GM18507 (cell line): ENCODE measurements at regions not wholly inside any gene's neighbourhood (a gene's known extent, or its start where the extent isn't known, plus 50 kb on each side); places are given as distances from the start of the nearest gene placed in this dataset.

Experiments used
- DNase-seq: peaks from one replicate; pipeline ENCODE4 v3.0.0; 2011; ENCODE audit warnings: low read depth; ENCODE audit not compliant: insufficient read length; ENCODE audit errors: extremely low spot score
- FAIRE-seq: peaks from 2 replicates; lab custom pipeline; 2011; peaks lifted over from hg19 to GRCh38; lab: Jason Lieb, UNC

GRCh38 chr6:98672681-98673475 lies 161.5 kb upstream of the POU3F2 start:
- FAIRE-seq (no peak), DNase-seq (no peak)

DNA sequence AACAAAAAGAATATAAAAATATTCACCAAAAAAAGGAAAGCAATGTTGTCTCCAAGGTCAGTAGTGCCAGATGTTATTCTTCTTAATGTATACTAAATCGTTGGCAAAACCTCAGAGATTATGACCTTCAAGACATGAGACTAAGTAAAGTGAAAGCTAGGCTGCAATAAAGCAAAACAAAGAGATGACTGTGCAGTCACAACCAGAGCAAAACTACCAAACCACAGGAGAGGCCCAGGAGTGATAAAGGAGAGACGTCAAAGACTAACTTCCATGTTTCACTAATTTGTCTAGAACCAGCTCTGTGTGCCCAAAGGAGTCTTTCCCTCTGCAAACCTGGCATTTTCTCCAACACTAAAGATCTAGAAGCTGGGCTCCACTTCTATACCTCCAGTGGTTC lies 155.9 kb upstream of the POU3F2 start:
- no peak for FAIRE-seq
- DNase-seq = no peak

- DNase-seq (no peak), FAIRE-seq (no peak)
These were observed 148.3 kb upstream of the POU3F2 start for GRCh38 chr6:98686008-98686601.

GRCh38 chr6:98687752-98688151 lies 146.6 kb upstream of the POU3F2 start:
- FAIRE-seq (no peak), DNase-seq (no peak)

- no peak for DNase-seq
- no peak for FAIRE-seq
These were observed 139.1 kb upstream of the POU3F2 start for GRCh38 chr6:98695091-98695801.

- DNase-seq (no peak), FAIRE-seq (no peak)
These were observed 123.0 kb upstream of the POU3F2 start for GRCh38 chr6:98711380-98711779.

GRCh38 chr6:98716341-98716740 lies 118.0 kb upstream of the POU3F2 start:
- DNase-seq = no peak
- no peak for FAIRE-seq

- no peak for FAIRE-seq
These were observed 117.0 kb upstream of the POU3F2 start for GRCh38 chr6:98717322-98717877.

DNA sequence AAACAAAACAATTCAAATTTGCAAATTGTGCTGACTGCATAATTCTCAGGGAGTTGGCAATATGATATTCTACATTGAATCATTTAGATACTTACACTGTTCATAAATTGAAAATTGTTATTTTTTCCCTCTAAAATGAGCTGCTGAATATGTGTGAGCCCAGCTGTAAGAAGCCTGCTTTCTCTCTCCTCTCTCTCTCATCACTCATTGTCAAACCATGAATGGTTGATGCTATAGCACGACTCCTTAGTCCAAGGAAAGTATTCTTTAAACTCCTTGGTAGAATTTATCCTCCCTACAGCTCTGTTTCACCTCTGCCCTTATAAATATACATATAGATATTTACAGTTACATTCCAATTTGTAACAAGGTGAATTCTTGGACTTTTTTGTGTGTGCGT lies 116.4 kb upstream of the POU3F2 start:
- DNase-seq (no peak), FAIRE-seq (no peak)

More at GRCh38 chr6:98717322-98717877, 117.0 kb upstream of the POU3F2 start:
- DNase-seq = no peak

- FAIRE-seq (no peak), DNase-seq (no peak)
These were observed 109.8 kb upstream of the POU3F2 start for GRCh38 chr6:98724537-98724936.

- FAIRE-seq (no peak), DNase-seq (no peak)
These were observed 87.1 kb upstream of the POU3F2 start for GRCh38 chr6:98747273-98747672.

DNA sequence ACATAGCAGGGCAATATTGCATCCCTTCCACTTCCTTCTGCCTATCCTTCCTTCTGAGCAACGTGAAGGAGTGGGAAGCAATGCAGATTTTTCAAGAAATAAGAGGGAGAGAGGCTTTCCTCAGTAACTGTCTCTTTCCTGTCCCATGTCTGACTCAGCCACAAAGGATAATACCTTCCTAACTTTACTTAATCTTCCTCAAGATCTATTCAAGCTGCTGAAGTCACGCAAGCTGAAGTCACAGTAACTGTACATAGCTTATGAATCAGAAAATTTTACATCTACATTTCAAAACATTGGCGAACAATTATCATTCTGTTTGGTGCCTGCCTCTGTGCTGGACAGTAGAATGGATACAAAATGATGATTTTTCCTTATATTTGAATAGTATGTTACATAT lies 86.4 kb upstream of the POU3F2 start:
- no peak for FAIRE-seq

GRCh38 chr6:98759459-98759858 lies 74.9 kb upstream of the POU3F2 start:
- FAIRE-seq = no peak
- DNase-seq = no peak

More for the DNA sequence above, 86.4 kb upstream of the POU3F2 start:
- DNase-seq = no peak

DNA sequence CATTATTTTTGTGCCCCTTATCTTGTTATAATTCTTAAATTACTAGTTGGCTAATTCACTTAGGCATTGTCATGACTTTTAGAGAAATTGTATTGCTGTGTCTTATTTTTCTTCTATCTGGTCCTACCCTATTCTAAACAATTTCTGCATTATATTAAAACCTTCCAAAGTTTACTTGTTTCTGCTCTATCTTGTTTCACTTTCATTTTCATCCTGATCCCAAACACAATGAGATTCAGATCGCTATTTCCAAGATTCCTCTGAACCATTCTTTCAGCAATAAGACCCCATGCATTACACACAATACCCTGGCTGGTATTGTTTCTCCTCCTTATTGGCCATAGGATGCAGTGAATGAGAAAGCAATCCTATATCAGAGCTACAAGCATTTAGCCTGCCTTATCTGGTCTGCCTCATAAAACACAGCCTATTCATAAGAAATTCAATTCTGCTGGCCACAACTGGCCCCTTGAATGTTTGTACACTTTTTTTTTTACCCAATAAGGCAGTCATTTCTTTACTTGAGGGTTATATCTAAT lies 69.9 kb upstream of the POU3F2 start:
- no peak for DNase-seq
- FAIRE-seq = no peak

DNA sequence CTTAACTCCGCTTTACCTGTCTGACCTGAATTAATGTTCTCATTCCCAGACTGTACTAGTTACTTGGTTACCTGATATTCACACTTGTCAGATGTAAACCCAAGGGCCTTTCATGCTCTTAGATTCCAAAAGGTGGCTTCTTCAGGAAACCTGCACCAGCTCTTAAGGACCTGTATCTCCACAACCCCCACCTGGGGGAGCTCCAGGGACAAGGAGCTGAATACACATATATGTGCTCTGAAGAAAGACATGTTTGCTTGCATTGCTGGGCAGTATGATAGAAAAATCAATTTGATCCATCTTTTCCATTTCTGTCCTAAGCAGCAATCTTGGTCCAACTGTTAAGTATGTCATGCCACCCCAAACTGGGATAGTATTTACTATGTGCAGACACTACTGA lies 64.8 kb upstream of the POU3F2 start:
- FAIRE-seq (no peak), DNase-seq (no peak)

DNA sequence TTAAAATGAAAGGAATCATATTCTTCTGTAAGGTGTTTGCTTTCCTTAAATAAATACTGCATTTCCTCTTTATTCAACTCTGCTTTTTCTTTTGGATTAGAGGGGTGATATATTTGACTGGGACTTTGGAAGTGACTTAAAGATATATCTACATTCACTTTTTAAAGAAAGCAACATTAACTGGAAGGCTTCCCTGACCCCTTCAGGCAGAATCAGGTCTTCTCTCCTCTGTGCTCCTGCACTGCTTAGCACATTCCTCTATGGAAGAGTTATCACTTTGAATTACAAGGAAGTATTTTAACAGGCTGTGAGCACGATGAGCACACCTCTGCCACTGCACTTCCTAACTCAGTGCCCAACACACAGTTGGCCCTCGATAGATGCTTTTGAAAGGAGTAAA lies 59.2 kb upstream of the POU3F2 start:
- DNase-seq = no peak
- FAIRE-seq = no peak

DNA sequence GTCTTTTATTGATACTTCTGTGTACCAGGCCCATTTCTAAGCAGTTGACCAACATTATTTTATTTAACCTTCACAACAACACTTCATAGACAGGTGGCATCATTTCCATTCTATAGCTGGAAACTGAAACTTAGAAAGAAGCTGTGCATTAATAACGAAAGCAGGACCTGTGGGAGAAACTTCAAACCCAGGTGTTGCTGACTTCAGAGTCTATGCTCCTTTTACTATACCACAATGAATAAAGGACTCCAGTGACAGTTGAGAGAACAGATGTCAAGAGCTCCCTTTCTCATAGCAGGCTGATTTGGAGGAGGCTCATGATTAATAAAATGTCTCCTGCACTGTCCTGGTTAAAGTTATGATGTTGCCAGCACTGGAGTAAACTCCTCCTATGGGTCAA lies 56.6 kb upstream of the POU3F2 start:
- FAIRE-seq (peak; percentile 77), DNase-seq (peak; percentile 8)

GRCh38 chr6:98779618-98780017 lies 54.8 kb upstream of the POU3F2 start:
- DNase-seq = no peak
- no peak for FAIRE-seq

- FAIRE-seq (no peak), DNase-seq (no peak)
These were observed 51.6 kb upstream of the POU3F2 start for GRCh38 chr6:98782772-98783171.

- FAIRE-seq (no peak), DNase-seq (no peak)
These were observed 50.8 kb upstream of the POU3F2 start for GRCh38 chr6:98783578-98783977.
